NCI-H69 (cell line): ENCODE measurements at regions not wholly inside any gene's neighbourhood (a gene's known extent, or its start where the extent isn't known, plus 50 kb on each side); places are given as distances from the start of the nearest gene placed in this dataset.

ENCODE experiments used
- DNase-seq: peaks from one replicate; lab custom pipeline; 2025; lab: John Stamatoyannopoulos, UW

DNA sequence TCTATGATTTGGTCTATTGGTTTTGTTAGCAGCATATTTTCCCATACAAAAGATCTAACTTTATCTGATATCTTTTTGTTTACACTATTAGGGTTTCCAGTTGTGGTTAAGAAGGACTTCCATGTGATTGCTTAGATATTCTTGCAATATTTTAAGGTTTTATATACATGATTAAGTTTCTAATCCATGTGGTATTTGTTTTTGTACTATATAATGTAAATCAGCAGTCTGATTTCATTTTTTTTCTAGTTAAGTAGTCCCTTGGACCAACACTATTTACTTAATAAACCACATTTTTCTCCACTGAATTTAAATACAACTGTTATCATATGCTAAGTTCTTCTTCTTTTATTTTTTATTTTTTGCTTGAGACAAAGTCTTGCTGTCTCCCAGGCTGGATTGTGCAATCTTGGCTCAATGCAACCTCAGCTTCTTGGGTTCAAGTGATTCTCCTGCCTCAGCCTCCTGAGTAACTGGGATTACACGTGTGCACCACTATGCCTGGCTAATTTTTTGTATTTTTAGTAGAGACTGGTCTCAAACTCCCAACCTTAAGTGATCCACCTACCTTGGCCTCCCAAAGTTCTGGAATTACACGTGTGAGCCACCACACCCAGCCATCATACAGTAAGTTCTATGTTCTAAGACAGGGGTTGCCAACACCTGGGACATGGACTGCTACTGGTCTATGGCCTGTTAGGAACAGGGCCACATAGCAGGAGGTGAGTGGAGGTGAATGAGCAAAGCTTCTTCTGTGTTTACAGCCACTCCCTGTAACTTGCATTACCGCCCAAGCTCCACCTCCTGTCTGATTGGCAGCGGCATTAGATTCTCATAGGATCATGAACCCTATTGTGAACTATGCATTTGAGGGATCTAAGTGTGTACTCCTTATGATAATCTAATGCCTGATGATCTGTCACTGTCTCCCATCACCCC lies 58.5 kb upstream of the RAB27B start:
- no peak for DNase-seq

DNA sequence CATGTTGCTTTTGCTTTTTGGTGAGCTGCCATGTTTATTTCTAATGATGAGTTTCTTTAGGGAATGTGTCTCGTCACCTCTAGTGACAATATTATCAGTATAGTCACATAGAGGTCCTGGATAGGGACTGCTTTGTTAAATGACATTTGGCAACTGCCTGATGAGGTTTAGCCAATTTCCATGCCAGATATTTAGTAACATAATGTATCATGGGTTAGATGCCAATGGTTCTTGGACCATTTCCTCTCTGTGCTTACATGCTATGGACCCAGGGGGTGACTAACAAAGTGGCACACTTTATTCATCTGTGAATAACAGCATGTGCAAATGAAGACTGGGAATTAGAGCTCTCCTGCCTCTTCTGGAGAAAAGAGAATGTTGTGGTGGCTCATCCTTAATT lies 56.2 kb upstream of the RAB27B start:
- DNase-seq: no peak

DNA sequence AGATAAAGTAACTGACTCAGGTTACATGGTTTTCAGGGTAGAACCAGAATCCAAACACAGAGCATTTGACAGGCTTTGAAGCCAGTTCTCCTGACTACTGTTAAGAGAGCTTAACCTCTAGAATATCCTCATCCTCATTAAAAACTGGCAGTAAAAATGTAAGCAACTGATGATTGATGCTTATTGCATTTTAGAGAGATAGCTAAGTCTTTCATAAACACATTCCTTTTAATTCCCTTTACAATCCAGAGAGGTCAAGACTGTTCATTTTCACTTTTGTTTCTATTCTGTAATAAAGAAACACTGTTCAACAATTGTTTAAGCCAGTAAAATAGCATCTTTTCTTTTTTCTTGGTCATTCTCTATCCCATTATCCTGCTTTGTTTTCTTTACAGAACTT lies 53.9 kb upstream of the RAB27B start:
- no peak for DNase-seq

DNA sequence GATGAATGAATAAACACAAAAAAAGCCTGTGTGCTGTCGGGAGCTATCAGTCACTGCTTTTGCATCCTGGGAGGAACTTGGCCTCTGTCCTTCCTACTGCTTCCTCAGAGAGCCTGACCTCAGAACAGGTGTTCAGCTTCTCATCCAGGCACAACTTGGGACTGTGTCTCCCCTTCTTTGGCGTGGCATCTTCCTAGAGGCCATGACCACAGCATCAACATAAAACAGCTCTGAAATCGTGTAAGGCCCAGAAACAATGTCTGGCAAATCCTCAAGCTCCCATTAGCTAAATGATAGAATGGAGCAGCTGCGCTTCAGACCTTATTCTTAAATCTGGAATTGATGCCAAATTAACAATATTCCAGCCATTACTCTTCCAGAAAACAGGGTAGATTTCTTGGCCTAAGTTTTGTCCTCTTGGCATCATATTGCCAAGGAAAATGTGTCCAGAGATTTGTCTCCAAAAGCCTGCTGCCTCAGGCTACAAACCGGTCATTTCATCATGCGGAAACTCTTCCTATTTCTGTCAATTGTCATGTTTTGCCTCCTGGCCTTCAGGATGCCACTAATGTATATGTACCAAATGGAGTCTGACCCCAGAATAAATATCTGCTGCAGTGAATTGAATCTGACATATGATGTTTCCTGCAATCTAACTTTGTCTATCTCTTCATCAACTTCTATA lies 53.2 kb upstream of the RAB27B start:
- DNase-seq: no peak

- no peak for DNase-seq
Observed at GRCh38 chr18:54775686-54776085, 52.6 kb upstream of the RAB27B start.

GRCh38 chr18:54776282-54776977 lies 51.8 kb upstream of the RAB27B start:
- DNase-seq: no peak

- DNase-seq: peak; percentile 17
Observed at GRCh38 chr18:54777118-54777791, 51.0 kb upstream of the RAB27B start.

DNA sequence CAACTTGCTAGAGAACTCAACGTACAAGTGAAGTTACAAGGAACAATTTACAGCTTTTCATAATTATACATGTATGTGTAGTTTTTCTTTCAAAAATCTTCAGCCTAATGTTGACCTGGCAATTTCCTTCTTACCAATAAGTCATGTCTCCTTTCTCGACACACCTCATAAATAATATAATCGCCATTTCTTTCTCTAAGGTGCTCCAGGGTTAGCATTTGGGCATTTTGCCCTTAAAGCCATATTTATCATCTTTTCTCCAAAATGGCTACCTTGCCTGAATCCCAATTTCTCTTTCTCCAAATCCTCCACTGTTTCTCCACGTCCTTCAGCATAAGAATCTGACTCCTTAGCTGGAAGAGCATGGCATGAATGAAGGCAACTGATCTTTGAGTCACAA lies 50.3 kb upstream of the RAB27B start:
- DNase-seq: no peak
